ENCODE measurements at regions not wholly inside any gene's neighbourhood (a gene's known extent, or its start where the extent isn't known, plus 50 kb on each side); places are given as distances from the start of the nearest gene placed in this dataset.

DNA sequence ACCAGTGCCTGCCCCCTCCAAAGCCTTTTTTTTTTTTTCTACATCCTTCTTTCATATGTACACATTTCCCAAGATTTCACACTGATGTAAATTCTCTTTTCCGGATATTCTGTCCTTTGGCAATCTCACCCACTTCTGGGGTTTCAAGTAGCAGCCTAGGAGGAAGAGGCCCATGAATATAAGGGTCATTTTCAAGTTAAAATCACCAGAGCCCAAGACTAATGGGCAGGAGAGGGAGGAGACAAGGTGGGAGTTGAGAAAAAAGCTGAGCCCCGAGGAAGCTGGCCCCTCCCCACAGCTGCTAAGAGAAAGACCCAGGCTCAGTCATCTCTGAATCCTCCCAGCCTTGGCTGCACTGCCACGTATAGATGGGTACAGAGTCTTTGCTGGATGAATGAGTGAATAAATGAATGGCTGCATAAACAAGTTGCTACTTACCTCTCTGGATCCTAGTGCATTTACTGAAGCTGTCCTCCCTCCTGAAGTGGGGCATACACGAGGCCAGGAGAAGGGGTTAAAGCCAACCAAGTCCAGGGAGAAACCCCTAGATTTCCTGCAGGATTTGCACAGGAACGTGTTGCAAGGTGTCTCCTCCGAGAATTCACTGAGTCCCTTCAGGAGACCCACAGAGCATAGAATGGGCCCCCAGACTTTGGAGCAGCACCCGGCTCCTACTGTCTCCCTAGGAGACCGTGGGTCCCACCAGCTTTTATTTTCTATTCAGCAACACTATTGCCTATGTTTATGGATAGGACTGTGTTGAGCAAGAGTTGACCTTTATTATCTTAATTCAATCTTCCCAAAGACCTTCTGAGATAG is 100.8 kb upstream of the LIPC start:
- TF ChIP-seq, protein P1, sequence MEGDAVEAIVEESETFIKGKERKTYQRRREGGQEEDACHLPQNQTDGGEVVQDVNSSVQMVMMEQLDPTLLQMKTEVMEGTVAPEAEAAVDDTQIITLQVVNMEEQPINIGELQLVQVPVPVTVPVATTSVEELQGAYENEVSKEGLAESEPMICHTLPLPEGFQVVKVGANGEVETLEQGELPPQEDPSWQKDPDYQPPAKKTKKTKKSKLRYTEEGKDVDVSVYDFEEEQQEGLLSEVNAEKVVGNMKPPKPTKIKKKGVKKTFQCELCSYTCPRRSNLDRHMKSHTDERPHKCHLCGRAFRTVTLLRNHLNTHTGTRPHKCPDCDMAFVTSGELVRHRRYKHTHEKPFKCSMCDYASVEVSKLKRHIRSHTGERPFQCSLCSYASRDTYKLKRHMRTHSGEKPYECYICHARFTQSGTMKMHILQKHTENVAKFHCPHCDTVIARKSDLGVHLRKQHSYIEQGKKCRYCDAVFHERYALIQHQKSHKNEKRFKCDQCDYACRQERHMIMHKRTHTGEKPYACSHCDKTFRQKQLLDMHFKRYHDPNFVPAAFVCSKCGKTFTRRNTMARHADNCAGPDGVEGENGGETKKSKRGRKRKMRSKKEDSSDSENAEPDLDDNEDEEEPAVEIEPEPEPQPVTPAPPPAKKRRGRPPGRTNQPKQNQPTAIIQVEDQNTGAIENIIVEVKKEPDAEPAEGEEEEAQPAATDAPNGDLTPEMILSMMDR (IDR thresholded peaks at IDR 0.05) = no peak
- Histone ChIP-seq H3K27me3 (ENCODE audit: control insufficient read depth, insufficient read depth, low read length) (no peaks in the 10 kb centered on the region), H3K79me2 (no peaks in the 10 kb centered on the region), H3K36me3 (ENCODE audit: control insufficient read depth, insufficient read depth, low read length) (no peaks in the 10 kb centered on the region), H3K9ac (no peak overlapping the region), H3K9me3 (ENCODE audit: control insufficient read depth, low read length) (no peaks in the 10 kb centered on the region), H2AFZ (peak overlapping the region; percentile 46), H3K4me3 (ENCODE audit: low read depth, low read length) (no peak overlapping the region), H3K4me1 (peaks cover 8% of the 10 kb centered on the region), H3K4me2 (ENCODE audit: low read length) (no peak overlapping the region), H3K27ac (peak overlapping the region; percentile 87)

DNA sequence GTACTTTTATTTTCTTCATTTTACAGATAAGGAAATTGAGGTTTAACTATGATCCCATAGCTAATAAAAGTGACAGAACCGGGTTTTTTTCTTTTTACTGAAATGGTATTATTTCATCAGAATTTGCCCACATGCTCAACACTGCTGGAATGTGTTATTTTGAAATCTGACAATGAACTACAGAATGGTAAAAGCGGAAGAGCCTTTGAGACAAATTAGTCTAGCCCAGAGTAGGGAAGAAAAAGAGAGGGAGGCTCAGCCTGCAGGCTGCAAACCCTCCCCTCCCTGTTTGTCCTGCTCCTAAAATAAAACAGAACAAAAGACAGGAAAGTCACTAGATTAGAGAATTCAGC is 100.3 kb upstream of the LIPC start:
- H3K36me3 ChIP-seq (ENCODE audit: control insufficient read depth, insufficient read depth, low read length) = no peaks in the 10 kb centered on the region
- H3K4me2 ChIP-seq (ENCODE audit: low read length) = no peak overlapping the region
- peaks cover 8% of the 10 kb centered on the region for H3K4me1 ChIP-seq
- H3K4me3 ChIP-seq (ENCODE audit: low read depth, low read length) = no peak overlapping the region
- H2AFZ ChIP-seq = peak overlapping the region; percentile 85
- TF ChIP-seq, protein P1 (IDR thresholded peaks at IDR 0.05) = no peak
- H3K79me2 ChIP-seq = no peaks in the 10 kb centered on the region
- H3K27me3 ChIP-seq (ENCODE audit: control insufficient read depth, insufficient read depth, low read length) = no peaks in the 10 kb centered on the region
- H3K9me3 ChIP-seq (ENCODE audit: control insufficient read depth, low read length) = no peaks in the 10 kb centered on the region
- no peak overlapping the region for H3K9ac ChIP-seq
- peak overlapping the region; percentile 87 for H3K27ac ChIP-seq

DNA sequence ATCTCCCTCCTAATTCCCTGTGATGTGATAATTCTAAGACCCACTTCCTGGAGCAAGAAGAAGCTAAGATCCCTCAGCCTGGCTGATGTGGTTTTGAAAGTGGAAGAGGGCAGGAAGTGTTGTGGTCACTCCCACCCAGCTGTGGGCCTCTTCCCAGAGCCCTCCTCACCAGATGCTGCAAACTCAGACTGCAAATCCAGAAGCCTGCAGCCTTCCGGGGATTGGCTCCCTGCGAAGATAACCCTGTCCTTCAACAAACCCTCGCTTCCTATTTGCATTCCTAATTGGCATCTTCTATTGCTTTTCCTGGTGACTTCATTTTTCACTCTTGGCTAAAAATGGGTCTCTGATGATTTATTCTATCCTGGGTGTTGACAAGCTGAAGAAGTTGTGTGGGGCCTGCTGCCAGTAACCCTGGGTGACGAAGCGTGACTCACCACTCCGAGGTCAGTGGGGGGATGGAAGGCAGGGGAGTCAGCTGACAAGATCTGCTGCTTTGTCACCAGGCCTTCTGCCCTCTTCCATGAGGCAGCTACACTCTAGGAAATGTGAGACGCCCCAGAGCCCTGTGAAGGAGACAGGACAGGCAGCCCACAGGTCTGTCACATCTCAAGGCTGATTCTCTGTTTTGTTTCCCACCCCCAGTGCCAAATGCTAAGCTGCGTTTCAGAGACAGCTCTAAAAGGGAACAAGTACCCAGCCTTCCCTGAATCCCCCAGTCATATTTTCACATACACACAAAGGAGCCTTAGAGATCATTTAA is 99.7 kb upstream of the LIPC start:
- Histone ChIP-seq H3K9me3 (ENCODE audit: control insufficient read depth, low read length) (no peaks in the 10 kb centered on the region), H3K27ac (peak overlapping the region; percentile 87), H3K79me2 (no peaks in the 10 kb centered on the region), H3K27me3 (ENCODE audit: control insufficient read depth, insufficient read depth, low read length) (no peaks in the 10 kb centered on the region), H3K4me1 (peaks cover 8% of the 10 kb centered on the region), H2AFZ (peak overlapping the region; percentile 85), H3K9ac (no peak overlapping the region), H3K4me3 (ENCODE audit: low read depth, low read length) (no peak overlapping the region), H3K36me3 (ENCODE audit: control insufficient read depth, insufficient read depth, low read length) (no peaks in the 10 kb centered on the region), H3K4me2 (ENCODE audit: low read length) (no peak overlapping the region)
- TF ChIP-seq, protein P1 (IDR thresholded peaks at IDR 0.05) = no peak

DNA sequence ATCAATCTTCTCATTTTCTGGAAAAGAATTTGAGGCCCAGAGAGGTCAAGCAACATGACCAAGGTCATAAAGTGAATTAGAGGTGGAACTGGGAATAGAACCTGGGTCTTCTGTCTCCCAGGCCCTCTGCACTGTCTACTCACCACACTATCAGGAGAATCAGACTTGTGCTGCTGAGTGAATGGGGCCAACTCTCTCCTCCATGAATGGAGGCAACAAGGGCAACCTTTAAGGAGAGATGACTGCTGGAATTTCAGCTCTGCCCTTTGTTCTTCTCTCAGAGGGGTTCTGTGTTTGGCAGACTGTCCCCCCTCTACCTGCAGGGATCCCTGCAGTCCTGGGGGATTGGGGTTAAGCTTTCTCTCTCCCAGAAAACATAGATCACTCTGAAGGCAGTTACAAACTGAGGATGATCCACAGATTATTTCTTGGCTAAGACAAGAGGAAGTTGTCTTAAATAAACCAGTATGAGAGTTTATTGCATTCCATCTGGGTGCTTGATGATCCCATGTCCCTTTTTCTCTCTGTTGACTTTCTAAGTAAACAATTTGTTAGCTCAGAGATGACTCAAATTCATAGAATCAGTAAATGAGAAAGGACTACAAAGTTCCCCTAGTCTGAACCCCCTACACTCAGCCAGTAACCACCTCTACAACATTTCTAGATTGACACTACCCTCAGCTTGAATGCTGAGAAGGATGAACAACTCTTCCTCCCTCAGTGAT is 99.0 kb upstream of the LIPC start:
- no peak overlapping the region for H3K9ac ChIP-seq

More for the DNA sequence above, 99.0 kb upstream of the LIPC start:
- no peaks in the 10 kb centered on the region for H3K9me3 ChIP-seq (ENCODE audit: control insufficient read depth, low read length)
- peak overlapping the region; percentile 85 for H2AFZ ChIP-seq
- H3K27me3 ChIP-seq (ENCODE audit: control insufficient read depth, insufficient read depth, low read length) = no peaks in the 10 kb centered on the region
- no peaks in the 10 kb centered on the region for H3K79me2 ChIP-seq
- H3K4me2 ChIP-seq (ENCODE audit: low read length) = no peak overlapping the region
- TF ChIP-seq, protein P1 (IDR thresholded peaks at IDR 0.05) = no peak
- peaks cover 8% of the 10 kb centered on the region for H3K4me1 ChIP-seq
- H3K27ac ChIP-seq = peak overlapping the region; percentile 87
- H3K36me3 ChIP-seq (ENCODE audit: control insufficient read depth, insufficient read depth, low read length) = no peaks in the 10 kb centered on the region
- no peak overlapping the region for H3K4me3 ChIP-seq (ENCODE audit: low read depth, low read length)

Measured in parathyroid adenoma (tissue), 2 donors.